ENCODE measurements at regions not wholly inside any gene's neighbourhood (a gene's known extent, or its start where the extent isn't known, plus 50 kb on each side); places are given as distances from the start of the nearest gene placed in this dataset.
"Not testable (repeated sequence)": the region's sequence is repeated elsewhere in the genome, so short reads cannot be mapped to it uniquely, and the experiment has no call there.

GRCh38 chr6:27854421-27854820 lies 57.8 kb downstream of the OR2B2 start:
- no peak for DNase-seq

GRCh38 chr6:27851440-27851839 lies 60.8 kb downstream of the OR2B2 start:
- DNase-seq = no peak

- not testable (repeated sequence) for DNase-seq
Measured at GRCh38 chr6:27849001-27849400, 63.2 kb downstream of the OR2B2 start.

- DNase-seq = peak; percentile 53
Measured at GRCh38 chr6:27847706-27848105, 64.5 kb downstream of the OR2B2 start.

- no peak for DNase-seq
Measured at GRCh38 chr6:27840572-27840971, 71.6 kb downstream of the OR2B2 start.

GRCh38 chr6:27839626-27840475 lies 72.3 kb downstream of the OR2B2 start:
- peak; percentile 97 for DNase-seq

- DNase-seq = peak; percentile 50
Measured at GRCh38 chr6:27838945-27839625, 73.1 kb downstream of the OR2B2 start.

- DNase-seq = peak; percentile 100
Measured at GRCh38 chr6:27838058-27838944, 73.9 kb downstream of the OR2B2 start.

GRCh38 chr6:27837625-27838057 lies 74.6 kb downstream of the OR2B2 start:
- DNase-seq = no peak

- peak; percentile 90 for DNase-seq
Measured at GRCh38 chr6:27836783-27837624, 75.2 kb downstream of the OR2B2 start.

GRCh38 chr6:27836141-27836782 lies 75.9 kb downstream of the OR2B2 start:
- DNase-seq = no peak

GRCh38 chr6:27834879-27835549 lies 77.2 kb downstream of the OR2B2 start:
- DNase-seq = no peak

- no peak for DNase-seq
Measured at GRCh38 chr6:27834384-27834783, 77.8 kb downstream of the OR2B2 start.

- DNase-seq = peak; percentile 81
Measured at GRCh38 chr6:27831434-27832081, 80.6 kb downstream of the OR2B2 start.

- DNase-seq = not testable (repeated sequence)
Measured at GRCh38 chr6:27830600-27831433, 81.4 kb downstream of the OR2B2 start.

GRCh38 chr6:27830212-27830599 lies 82.0 kb downstream of the OR2B2 start:
- no peak for DNase-seq

- no peak for DNase-seq
Measured at GRCh38 chr6:27829453-27830211, 82.6 kb downstream of the OR2B2 start.

- DNase-seq = not testable (repeated sequence)
Measured at GRCh38 chr6:27827477-27827876, 84.7 kb downstream of the OR2B2 start.

- DNase-seq = not testable (repeated sequence)
Measured at GRCh38 chr6:27826612-27826985, 85.6 kb downstream of the OR2B2 start.
